ENCODE measurements at regions not wholly inside any gene's neighbourhood (a gene's known extent, or its start where the extent isn't known, plus 50 kb on each side); places are given as distances from the start of the nearest gene placed in this dataset.

- no peak for TF ChIP-seq CTCF (IDR thresholded peaks at IDR 0.05; ENCODE audit: insufficient read depth, low read length)
- TF ChIP-seq POLR2AphosphoS5 (IDR thresholded peaks at IDR 0.05; ENCODE audit: low read depth): no peak
Observed at GRCh38 chr19:32208060-32208459, 137.3 kb upstream of the ZNF507 start.

Data from HL-60 (cell line).